ENCODE measurements at regions not wholly inside any gene's neighbourhood (a gene's known extent, or its start where the extent isn't known, plus 50 kb on each side); places are given as distances from the start of the nearest gene placed in this dataset.

- H3K4me3 ChIP-seq (ENCODE audit: control insufficient read depth in 1 of 2, extremely low read depth in 1 of 2, low read length in 1 of 2) = no peak overlapping the region
- no peaks in the 10 kb centered on the region for H3K27me3 ChIP-seq (replicated peaks in 1 of 2; ENCODE audit: control insufficient read depth in 2 of 2, extremely low read depth in 1 of 2, insufficient read depth in 2 of 2, low read length in 1 of 2)
- ChIA-PET CTCF (no interaction called here), POLR2A (no interaction called here)
- H3K4me1 ChIP-seq (ENCODE audit: control insufficient read depth in 1 of 2, extremely low read depth in 1 of 2, insufficient read depth in 2 of 2, low read length in 2 of 2) = no peaks in the 10 kb centered on the region
- no peaks in the 10 kb centered on the region for H3K9me3 ChIP-seq
- no peaks in the 10 kb centered on the region for H3K27me3 Mint-ChIP-seq
- H3K27ac Mint-ChIP-seq = no peak overlapping the region
- H3K9me3 Mint-ChIP-seq = peaks cover 0 to 6% (median 0%) of the 10 kb centered on the region in 3 donors
- peaks cover 4% of the 10 kb centered on the region for H3K36me3 Mint-ChIP-seq
- H3K4me3 Mint-ChIP-seq = no peak overlapping the region
- H3K27ac ChIP-seq (ENCODE audit: low read length) = no peak overlapping the region
- H3K4me1 Mint-ChIP-seq = no peaks in the 10 kb centered on the region
- no peak for DNase-seq
- H3K36me3 ChIP-seq (ENCODE audit: control insufficient read depth in 2 of 2, extremely low read depth in 1 of 2, insufficient read depth in 1 of 2, low read length in 1 of 2) = no peaks in the 10 kb centered on the region
- ATAC-seq (replicated peaks in 1 of 4) = no peak
- 85% methylated on average over 2 of the region's 4 CpGs for whole genome bisulfite sequencing (ENCODE audit: insufficient coverage)
These were observed 63.4 kb upstream of the POT1 start for GRCh38 chr7:124992851-124993562.

GRCh38 chr7:124989911-124990310, 60.3 kb upstream of the POT1 start:
- Histone ChIP-seq H3K4me1 (ENCODE audit: control insufficient read depth in 1 of 2, extremely low read depth in 1 of 2, insufficient read depth in 2 of 2, low read length in 2 of 2) (no peaks in the 10 kb centered on the region), H3K36me3 (ENCODE audit: control insufficient read depth in 2 of 2, extremely low read depth in 1 of 2, insufficient read depth in 1 of 2, low read length in 1 of 2) (no peaks in the 10 kb centered on the region), H3K27ac (ENCODE audit: low read length) (no peak overlapping the region), H3K9me3 (no peaks in the 10 kb centered on the region), H3K27me3 (replicated peaks in 1 of 2; ENCODE audit: control insufficient read depth in 2 of 2, extremely low read depth in 1 of 2, insufficient read depth in 2 of 2, low read length in 1 of 2) (no peaks in the 10 kb centered on the region), H3K4me3 (ENCODE audit: control insufficient read depth in 1 of 2, extremely low read depth in 1 of 2, low read length in 1 of 2) (no peak overlapping the region)
- Mint-ChIP-seq H3K27ac (no peak overlapping the region), H3K9me3 (peaks cover 0 to 6% (median 5%) of the 10 kb centered on the region in 3 donors), H3K4me1 (no peaks in the 10 kb centered on the region), H3K36me3 (peaks cover 4% of the 10 kb centered on the region), H3K27me3 (peaks cover 0 to 2% of the 10 kb centered on the region in 2 donors), H3K4me3 (no peak overlapping the region)
- POLR2A ChIA-PET = no interaction called here
- ATAC-seq (replicated peaks in 1 of 4) = no peak
- DNase-seq = no peak
- WGBS (ENCODE audit: insufficient coverage) = 80% methylated on average over 1 of the region's 1 CpG
- CTCF ChIA-PET = no interaction called here
